ENCODE measurements at regions not wholly inside any gene's neighbourhood (a gene's known extent, or its start where the extent isn't known, plus 50 kb on each side); places are given as distances from the start of the nearest gene placed in this dataset.

DNA sequence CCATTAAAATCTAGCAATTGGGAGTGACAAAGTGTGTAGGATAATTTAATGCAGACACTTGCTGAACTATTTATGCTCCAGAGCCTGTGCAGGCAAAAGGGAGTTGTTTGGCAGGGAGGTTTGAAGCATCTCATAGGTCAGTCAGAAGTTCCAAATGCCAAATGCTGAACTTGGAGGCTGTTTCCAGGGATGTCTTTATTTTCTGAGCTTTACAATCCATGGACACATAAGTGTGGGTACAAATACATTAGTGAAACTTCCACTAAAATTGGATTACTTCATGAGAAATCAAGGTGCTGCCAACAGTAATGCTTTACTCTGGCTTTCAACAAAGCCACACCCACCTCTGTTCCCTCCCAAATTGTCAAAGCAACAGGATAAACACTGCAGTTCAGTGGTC, 422.1 kb upstream of the SETBP1 start:
- Histone ChIP-seq H3K27me3 (replicated peaks; ENCODE audit: control insufficient read depth, insufficient read depth, low read length) (no peaks in the 10 kb centered on the region), H3K36me3 (ENCODE audit: control insufficient read depth, insufficient read depth, low read length) (no peaks in the 10 kb centered on the region)
- no peak for DNase-seq (ENCODE audit: extremely low read depth, insufficient read length)

DNA sequence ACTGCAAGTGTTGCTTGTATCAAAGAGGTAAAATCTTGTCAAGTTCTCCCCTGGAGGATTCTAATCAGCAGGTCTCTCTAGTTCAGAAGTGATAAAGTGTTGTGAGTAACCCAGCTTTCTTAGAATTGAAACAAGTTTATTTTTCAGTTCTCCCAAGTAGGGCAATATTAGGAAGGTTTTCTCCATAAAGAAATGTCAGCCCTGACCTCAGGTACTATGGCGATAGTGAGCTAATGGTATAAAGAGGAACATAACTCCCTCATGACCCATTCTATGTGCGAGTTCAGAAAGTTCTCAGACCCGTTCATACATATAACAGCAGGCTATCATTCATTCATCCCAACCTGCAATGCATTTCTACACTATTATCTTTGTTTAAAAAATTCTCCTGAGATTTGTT, 421.1 kb upstream of the SETBP1 start:
- Histone ChIP-seq H3K27me3 (replicated peaks; ENCODE audit: control insufficient read depth, insufficient read depth, low read length) (no peaks in the 10 kb centered on the region), H3K4me3 (replicated peaks; ENCODE audit: low read depth, low read length) (no peak overlapping the region), H3K36me3 (ENCODE audit: control insufficient read depth, insufficient read depth, low read length) (no peaks in the 10 kb centered on the region)
- TF ChIP-seq, protein P1, sequence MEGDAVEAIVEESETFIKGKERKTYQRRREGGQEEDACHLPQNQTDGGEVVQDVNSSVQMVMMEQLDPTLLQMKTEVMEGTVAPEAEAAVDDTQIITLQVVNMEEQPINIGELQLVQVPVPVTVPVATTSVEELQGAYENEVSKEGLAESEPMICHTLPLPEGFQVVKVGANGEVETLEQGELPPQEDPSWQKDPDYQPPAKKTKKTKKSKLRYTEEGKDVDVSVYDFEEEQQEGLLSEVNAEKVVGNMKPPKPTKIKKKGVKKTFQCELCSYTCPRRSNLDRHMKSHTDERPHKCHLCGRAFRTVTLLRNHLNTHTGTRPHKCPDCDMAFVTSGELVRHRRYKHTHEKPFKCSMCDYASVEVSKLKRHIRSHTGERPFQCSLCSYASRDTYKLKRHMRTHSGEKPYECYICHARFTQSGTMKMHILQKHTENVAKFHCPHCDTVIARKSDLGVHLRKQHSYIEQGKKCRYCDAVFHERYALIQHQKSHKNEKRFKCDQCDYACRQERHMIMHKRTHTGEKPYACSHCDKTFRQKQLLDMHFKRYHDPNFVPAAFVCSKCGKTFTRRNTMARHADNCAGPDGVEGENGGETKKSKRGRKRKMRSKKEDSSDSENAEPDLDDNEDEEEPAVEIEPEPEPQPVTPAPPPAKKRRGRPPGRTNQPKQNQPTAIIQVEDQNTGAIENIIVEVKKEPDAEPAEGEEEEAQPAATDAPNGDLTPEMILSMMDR (IDR thresholded peaks at IDR 0.05; ENCODE audit: insufficient read depth, low read length, poor library complexity, severe bottlenecking): no peak
- no peak for DNase-seq (ENCODE audit: extremely low read depth, insufficient read length)

More for the DNA sequence above, 422.1 kb upstream of the SETBP1 start:
- TF ChIP-seq, protein P1 (IDR thresholded peaks at IDR 0.05; ENCODE audit: insufficient read depth, low read length, poor library complexity, severe bottlenecking): no peak
- no peak overlapping the region for H3K4me3 ChIP-seq (replicated peaks; ENCODE audit: low read depth, low read length)

DNA sequence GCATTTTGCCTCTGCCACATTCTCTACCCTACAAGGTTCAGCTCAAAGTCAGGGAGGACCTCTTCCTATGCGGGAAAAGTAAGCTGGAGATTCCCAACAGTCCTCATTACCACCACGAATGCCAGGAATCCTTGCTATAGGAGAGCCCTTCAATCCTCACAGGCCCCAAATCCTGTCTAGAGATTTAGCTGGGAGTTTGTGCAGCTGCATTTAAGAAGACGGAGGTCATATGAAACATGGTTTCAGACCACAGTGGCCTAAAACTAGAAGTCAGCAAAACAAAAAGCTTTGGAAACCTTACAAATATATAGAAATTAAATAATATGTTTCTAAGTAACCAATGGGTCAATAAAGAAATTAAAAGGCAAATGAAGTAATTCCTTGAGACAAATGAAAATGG, 415.3 kb upstream of the SETBP1 start:
- Histone ChIP-seq H3K27me3 (replicated peaks; ENCODE audit: control insufficient read depth, insufficient read depth, low read length) (no peaks in the 10 kb centered on the region), H3K4me3 (replicated peaks; ENCODE audit: low read depth, low read length) (no peak overlapping the region), H3K36me3 (ENCODE audit: control insufficient read depth, insufficient read depth, low read length) (no peaks in the 10 kb centered on the region)
- DNase-seq (ENCODE audit: extremely low read depth, insufficient read length): no peak
- TF ChIP-seq, protein P1 (IDR thresholded peaks at IDR 0.05; ENCODE audit: insufficient read depth, low read length, poor library complexity, severe bottlenecking): no peak

DNA sequence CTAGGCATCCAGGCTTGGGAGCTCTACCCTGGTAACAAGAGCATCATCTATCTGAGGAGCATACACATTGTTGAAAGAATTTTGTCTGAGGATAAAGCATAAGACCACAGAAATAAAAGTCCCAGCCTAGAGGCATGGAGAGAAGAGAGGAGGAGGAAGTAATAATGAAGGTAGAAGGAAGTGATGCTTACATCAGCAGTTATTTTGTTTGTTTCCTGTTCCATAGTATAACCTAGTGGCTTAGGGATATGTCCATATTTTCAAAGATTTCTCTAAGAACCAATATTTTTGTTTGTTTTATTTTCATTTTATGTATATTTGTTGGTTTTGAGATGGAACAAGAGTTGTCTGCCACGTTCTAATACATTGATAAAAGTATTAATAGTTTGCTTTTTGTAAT, 407.4 kb upstream of the SETBP1 start:
- Histone ChIP-seq H3K36me3 (ENCODE audit: control insufficient read depth, insufficient read depth, low read length) (no peaks in the 10 kb centered on the region), H3K4me3 (replicated peaks; ENCODE audit: low read depth, low read length) (no peak overlapping the region), H3K27me3 (replicated peaks; ENCODE audit: control insufficient read depth, insufficient read depth, low read length) (no peaks in the 10 kb centered on the region)
- TF ChIP-seq, protein P1 (IDR thresholded peaks at IDR 0.05; ENCODE audit: insufficient read depth, low read length, poor library complexity, severe bottlenecking): no peak
- DNase-seq (ENCODE audit: extremely low read depth, insufficient read length): no peak

DNA sequence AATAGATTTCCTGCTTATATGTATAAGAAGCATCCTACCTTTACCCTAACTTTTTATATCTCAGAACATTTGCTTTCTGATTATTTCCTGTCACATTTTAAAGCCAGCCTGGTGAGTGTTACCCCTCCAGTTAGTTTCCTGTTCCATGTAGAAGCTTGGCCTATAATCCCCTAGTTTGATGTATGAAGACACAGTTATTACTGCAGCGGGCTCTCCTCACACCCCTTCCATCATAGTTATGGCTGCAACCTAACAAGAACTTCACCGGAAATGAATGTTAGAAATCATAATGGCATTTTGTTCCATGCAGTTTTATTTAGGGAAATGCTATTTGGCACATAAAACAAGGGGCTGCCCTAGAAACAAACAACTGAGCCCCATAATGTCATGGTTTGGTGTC, 400.2 kb upstream of the SETBP1 start:
- Histone ChIP-seq H3K4me3 (replicated peaks; ENCODE audit: low read depth, low read length) (no peak overlapping the region), H3K36me3 (ENCODE audit: control insufficient read depth, insufficient read depth, low read length) (no peaks in the 10 kb centered on the region), H3K27me3 (replicated peaks; ENCODE audit: control insufficient read depth, insufficient read depth, low read length) (no peaks in the 10 kb centered on the region)
- TF ChIP-seq, protein P1 (IDR thresholded peaks at IDR 0.05; ENCODE audit: insufficient read depth, low read length, poor library complexity, severe bottlenecking): no peak
- DNase-seq (ENCODE audit: extremely low read depth, insufficient read length): no peak

DNA sequence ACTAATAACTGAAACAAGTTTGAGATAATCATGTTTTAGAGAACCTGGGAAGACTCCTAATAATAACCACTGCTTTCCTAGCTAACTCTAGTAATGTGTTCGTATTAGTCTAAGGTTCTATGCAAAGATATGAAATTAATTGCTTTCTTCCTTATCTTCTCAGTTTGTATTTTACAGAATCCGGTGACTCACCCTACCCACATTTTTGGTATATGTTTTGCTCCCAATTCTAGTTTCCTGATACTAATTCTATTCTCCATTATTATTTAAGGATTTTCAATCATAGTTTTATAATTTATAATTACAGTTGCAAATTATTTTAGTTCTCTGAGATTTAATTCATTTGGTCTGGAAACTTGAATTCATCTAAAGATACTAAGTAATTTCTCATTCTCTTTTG, 394.6 kb upstream of the SETBP1 start:
- no peaks in the 10 kb centered on the region for H3K27me3 ChIP-seq (replicated peaks; ENCODE audit: control insufficient read depth, insufficient read depth, low read length)
- H3K4me3 ChIP-seq (replicated peaks; ENCODE audit: low read depth, low read length): no peak overlapping the region
- TF ChIP-seq, protein P1 (IDR thresholded peaks at IDR 0.05; ENCODE audit: insufficient read depth, low read length, poor library complexity, severe bottlenecking): no peak

More for the DNA sequence above, 394.6 kb upstream of the SETBP1 start:
- H3K36me3 ChIP-seq (ENCODE audit: control insufficient read depth, insufficient read depth, low read length): no peaks in the 10 kb centered on the region
- DNase-seq (ENCODE audit: extremely low read depth, insufficient read length): no peak

Data from GM06990 (cell line).